ENCODE measurements at regions not wholly inside any gene's neighbourhood (a gene's known extent, or its start where the extent isn't known, plus 50 kb on each side); places are given as distances from the start of the nearest gene placed in this dataset.

DNA sequence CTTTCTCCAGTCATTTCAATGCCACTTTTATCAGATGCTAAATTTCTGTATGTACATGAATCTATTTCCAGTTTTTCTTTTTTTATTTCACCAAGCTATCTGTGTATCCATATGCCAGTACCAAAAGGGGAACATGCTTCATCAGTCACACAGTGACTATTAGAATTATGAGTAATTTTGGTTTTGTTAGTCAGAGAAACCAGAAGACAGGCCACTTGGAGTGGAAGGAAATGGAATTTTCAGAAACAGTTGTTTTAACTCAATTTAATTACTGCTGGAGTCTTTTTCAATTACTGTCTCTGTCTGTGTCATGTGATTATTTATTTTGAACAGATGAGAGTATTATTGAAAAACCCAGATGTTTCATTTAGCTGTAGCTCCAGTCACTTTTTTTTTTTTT, 84.6 kb upstream of the ANO3 start:
- intact Hi-C loops (cut with micrococcal nuclease; ENCODE audit: unreplicated experiment): no loop called here
- Histone ChIP-seq H3K27me3 (replicated peaks; ENCODE audit: insufficient read depth, low read depth, low read length, poor library complexity) (no peaks in the 10 kb centered on the region), H3K4me1 (ENCODE audit: insufficient read depth, low read length, poor library complexity, severe bottlenecking) (no peaks in the 10 kb centered on the region), H3K4me3 (ENCODE audit: low read depth, low read length, poor library complexity, severe bottlenecking) (no peak overlapping the region), H3K36me3 (ENCODE audit: insufficient read depth, low read length, poor library complexity, severe bottlenecking) (no peaks in the 10 kb centered on the region), H3K9me3 (ENCODE audit: low read depth, low read length, poor library complexity, severe bottlenecking) (no peaks in the 10 kb centered on the region), H3K27ac (ENCODE audit: low read depth, low read length, poor library complexity, severe bottlenecking) (no peak overlapping the region)
- BruUV-seq (replicated peaks): no TSS peak
- TF ChIP-seq, protein P1, sequence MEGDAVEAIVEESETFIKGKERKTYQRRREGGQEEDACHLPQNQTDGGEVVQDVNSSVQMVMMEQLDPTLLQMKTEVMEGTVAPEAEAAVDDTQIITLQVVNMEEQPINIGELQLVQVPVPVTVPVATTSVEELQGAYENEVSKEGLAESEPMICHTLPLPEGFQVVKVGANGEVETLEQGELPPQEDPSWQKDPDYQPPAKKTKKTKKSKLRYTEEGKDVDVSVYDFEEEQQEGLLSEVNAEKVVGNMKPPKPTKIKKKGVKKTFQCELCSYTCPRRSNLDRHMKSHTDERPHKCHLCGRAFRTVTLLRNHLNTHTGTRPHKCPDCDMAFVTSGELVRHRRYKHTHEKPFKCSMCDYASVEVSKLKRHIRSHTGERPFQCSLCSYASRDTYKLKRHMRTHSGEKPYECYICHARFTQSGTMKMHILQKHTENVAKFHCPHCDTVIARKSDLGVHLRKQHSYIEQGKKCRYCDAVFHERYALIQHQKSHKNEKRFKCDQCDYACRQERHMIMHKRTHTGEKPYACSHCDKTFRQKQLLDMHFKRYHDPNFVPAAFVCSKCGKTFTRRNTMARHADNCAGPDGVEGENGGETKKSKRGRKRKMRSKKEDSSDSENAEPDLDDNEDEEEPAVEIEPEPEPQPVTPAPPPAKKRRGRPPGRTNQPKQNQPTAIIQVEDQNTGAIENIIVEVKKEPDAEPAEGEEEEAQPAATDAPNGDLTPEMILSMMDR (conservative IDR thresholded peaks at IDR 0.05; ENCODE audit: low read depth, low read length): no peak
- no peak for TF ChIP-seq EZH2 (IDR thresholded peaks at IDR 0.05; ENCODE audit: borderline replicate concordance, low read depth, low read length, poor library complexity, severe bottlenecking)
- ChIA-PET CTCF (no interaction called here), POLR2A (ENCODE audit: low non-redundant PET) (no interaction called here)
- no peak for DNase-seq (ENCODE audit: low spot score)

DNA sequence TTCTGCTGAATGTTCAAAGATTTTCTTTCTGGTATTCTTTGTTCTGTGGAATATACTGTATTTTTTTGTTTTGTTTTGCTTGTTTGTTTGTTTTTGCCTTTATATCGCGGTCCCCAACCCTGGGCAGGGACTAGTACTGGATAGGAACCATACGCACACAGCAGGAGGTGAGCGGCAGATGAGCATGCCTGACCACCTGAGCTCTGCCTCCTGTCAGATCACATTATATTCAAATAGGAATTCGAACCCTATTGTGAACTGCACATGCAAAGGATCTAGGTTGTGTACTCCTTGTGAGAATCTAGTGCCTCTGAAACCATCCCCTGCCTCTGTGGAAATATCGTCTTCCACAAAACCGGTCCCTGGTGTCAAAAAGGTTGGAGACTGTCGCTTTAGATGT, 83.3 kb upstream of the ANO3 start:
- CTCF ChIA-PET: no interaction called here
- intact Hi-C loops (cut with micrococcal nuclease; ENCODE audit: unreplicated experiment): no loop called here
- BruUV-seq (replicated peaks): no TSS peak
- no peak for DNase-seq (ENCODE audit: low spot score)
- no peaks in the 10 kb centered on the region for H3K9me3 ChIP-seq (ENCODE audit: low read depth, low read length, poor library complexity, severe bottlenecking)
- H3K27me3 ChIP-seq (replicated peaks; ENCODE audit: insufficient read depth, low read depth, low read length, poor library complexity): no peaks in the 10 kb centered on the region
- TF ChIP-seq EZH2 (IDR thresholded peaks at IDR 0.05; ENCODE audit: borderline replicate concordance, low read depth, low read length, poor library complexity, severe bottlenecking): no peak
- TF ChIP-seq, protein P1 (conservative IDR thresholded peaks at IDR 0.05; ENCODE audit: low read depth, low read length): no peak
- no peaks in the 10 kb centered on the region for H3K36me3 ChIP-seq (ENCODE audit: insufficient read depth, low read length, poor library complexity, severe bottlenecking)
- POLR2A ChIA-PET (ENCODE audit: low non-redundant PET): interaction anchor here (0.5 kb wide), 1 partner anchor 239 kb away, joined by 4 read pairs; no protein-coding TSS in a partner anchor
- no peak overlapping the region for H3K4me3 ChIP-seq (ENCODE audit: low read depth, low read length, poor library complexity, severe bottlenecking)
- no peak overlapping the region for H3K27ac ChIP-seq (ENCODE audit: low read depth, low read length, poor library complexity, severe bottlenecking)
- no peaks in the 10 kb centered on the region for H3K4me1 ChIP-seq (ENCODE audit: insufficient read depth, low read length, poor library complexity, severe bottlenecking)

DNA sequence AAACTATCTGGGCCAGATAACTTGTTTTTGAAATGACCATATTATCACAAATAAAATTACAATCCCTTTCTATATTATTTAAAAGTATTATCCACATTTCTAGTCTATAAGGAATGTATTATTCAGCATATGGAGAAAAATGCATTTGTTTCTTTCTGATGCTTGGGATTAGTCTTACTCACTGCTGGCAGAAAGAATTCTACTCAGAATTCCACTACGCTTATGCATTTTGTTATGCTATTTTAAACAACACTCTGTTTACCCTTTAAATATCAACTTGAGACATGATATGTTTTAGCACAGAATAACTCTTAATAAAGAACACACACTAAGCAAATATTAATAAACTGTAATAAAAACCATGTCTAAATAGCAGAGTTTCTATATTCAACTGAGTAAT, 77.6 kb upstream of the ANO3 start:
- intact Hi-C loops (cut with micrococcal nuclease; ENCODE audit: unreplicated experiment): no loop called here
- H3K36me3 ChIP-seq (ENCODE audit: insufficient read depth, low read length, poor library complexity, severe bottlenecking): no peaks in the 10 kb centered on the region
- no peaks in the 10 kb centered on the region for H3K27me3 ChIP-seq (replicated peaks; ENCODE audit: insufficient read depth, low read depth, low read length, poor library complexity)
- H3K4me1 ChIP-seq (ENCODE audit: insufficient read depth, low read length, poor library complexity, severe bottlenecking): no peaks in the 10 kb centered on the region
- DNase-seq (ENCODE audit: low spot score): no peak
- TF ChIP-seq, protein P1 (conservative IDR thresholded peaks at IDR 0.05; ENCODE audit: low read depth, low read length): no peak
- TF ChIP-seq EZH2 (IDR thresholded peaks at IDR 0.05; ENCODE audit: borderline replicate concordance, low read depth, low read length, poor library complexity, severe bottlenecking): no peak
- BruUV-seq (replicated peaks): no TSS peak
- no peaks in the 10 kb centered on the region for H3K9me3 ChIP-seq (ENCODE audit: low read depth, low read length, poor library complexity, severe bottlenecking)
- CTCF ChIA-PET: no interaction called here
- POLR2A ChIA-PET (ENCODE audit: low non-redundant PET): no interaction called here
- H3K27ac ChIP-seq (ENCODE audit: low read depth, low read length, poor library complexity, severe bottlenecking): no peak overlapping the region
- H3K4me3 ChIP-seq (ENCODE audit: low read depth, low read length, poor library complexity, severe bottlenecking): no peak overlapping the region
